ENCODE measurements at regions not wholly inside any gene's neighbourhood (a gene's known extent, or its start where the extent isn't known, plus 50 kb on each side); places are given as distances from the start of the nearest gene placed in this dataset.

GRCh38 chr19:33977756-33978685, 181.4 kb downstream of the KCTD15 start:
- Histone ChIP-seq H3K27ac (ENCODE audit: low read depth in 1 of 2, low read length in 2 of 2) (no peak overlapping the region), H3K79me2 (ENCODE audit: insufficient read depth, low read length) (no peaks in the 10 kb centered on the region), H3K4me3 (replicated peaks in 1 of 3; ENCODE audit: low read depth in 2 of 3, low read length in 3 of 3) (no peak overlapping the region), H2AFZ (ENCODE audit: insufficient read depth, low read depth, low read length, poor library complexity, severe bottlenecking) (no peak overlapping the region), H3K4me1 (ENCODE audit: control insufficient read depth in 1 of 2, insufficient read depth in 2 of 2, low read length in 2 of 2) (no peaks in the 10 kb centered on the region), H3K36me3 (replicated peaks in 1 of 2; ENCODE audit: control insufficient read depth in 1 of 2, insufficient read depth in 2 of 2, low read length in 2 of 2) (no peaks in the 10 kb centered on the region), H3K27me3 (ENCODE audit: control insufficient read depth in 2 of 2, insufficient read depth in 2 of 2, low read length in 2 of 2) (no peaks in the 10 kb centered on the region), H3K9ac (ENCODE audit: insufficient read depth, low read length, poor library complexity, severe bottlenecking) (no peak overlapping the region), H3K4me2 (replicated peaks; ENCODE audit: extremely low read depth, low read length, poor library complexity, severe bottlenecking) (no peak overlapping the region), H4K20me1 (ENCODE audit: insufficient read depth, low read length) (no peaks in the 10 kb centered on the region), H3K9me3 (replicated peaks in 1 of 2; ENCODE audit: control insufficient read depth in 1 of 2, insufficient read depth in 1 of 2, low read length in 2 of 2) (no peaks in the 10 kb centered on the region)
- intact Hi-C loops (cut with micrococcal nuclease) = no loop called here
- H3K27me3 Mint-ChIP-seq (ENCODE audit: low read depth in 3 of 3) = peaks cover 0 to 9% (median 3%) of the 10 kb centered on the region in 3 donors
- H3K27ac Mint-ChIP-seq = no peak overlapping the region
- H3K36me3 Mint-ChIP-seq = no peaks in the 10 kb centered on the region
- peaks cover under 1 to 12% (median 3%) of the 10 kb centered on the region in 7 donors for H3K9me3 Mint-ChIP-seq
- H3K4me3 Mint-ChIP-seq = no peak overlapping the region
- TF ChIP-seq, protein P1, sequence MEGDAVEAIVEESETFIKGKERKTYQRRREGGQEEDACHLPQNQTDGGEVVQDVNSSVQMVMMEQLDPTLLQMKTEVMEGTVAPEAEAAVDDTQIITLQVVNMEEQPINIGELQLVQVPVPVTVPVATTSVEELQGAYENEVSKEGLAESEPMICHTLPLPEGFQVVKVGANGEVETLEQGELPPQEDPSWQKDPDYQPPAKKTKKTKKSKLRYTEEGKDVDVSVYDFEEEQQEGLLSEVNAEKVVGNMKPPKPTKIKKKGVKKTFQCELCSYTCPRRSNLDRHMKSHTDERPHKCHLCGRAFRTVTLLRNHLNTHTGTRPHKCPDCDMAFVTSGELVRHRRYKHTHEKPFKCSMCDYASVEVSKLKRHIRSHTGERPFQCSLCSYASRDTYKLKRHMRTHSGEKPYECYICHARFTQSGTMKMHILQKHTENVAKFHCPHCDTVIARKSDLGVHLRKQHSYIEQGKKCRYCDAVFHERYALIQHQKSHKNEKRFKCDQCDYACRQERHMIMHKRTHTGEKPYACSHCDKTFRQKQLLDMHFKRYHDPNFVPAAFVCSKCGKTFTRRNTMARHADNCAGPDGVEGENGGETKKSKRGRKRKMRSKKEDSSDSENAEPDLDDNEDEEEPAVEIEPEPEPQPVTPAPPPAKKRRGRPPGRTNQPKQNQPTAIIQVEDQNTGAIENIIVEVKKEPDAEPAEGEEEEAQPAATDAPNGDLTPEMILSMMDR (IDR thresholded peaks at IDR 0.05) = no peak
- H3K4me1 Mint-ChIP-seq = no peaks in the 10 kb centered on the region
- WGBS (ENCODE audit: insufficient coverage) = no CpG with 5 or more reads among the region's 4 CpGs
- DNase-seq = no peak

DNA sequence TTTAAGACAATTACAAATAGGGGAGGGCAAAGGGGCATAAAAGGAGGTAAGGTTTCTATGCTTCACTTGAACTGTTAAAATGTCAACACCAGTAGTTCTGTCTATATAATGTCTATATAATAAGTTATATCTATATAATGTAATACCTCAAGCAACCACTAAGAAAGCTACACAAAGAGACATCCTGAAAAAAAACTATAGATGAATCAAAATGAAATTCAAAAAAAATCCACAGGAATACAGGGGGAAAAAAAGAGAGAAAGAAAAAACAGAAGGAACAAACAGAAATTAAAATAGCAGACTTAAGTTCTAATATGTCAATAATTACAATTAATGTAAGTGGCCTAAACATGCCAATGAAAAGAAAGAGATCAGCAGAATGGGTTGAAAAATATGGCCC, 186.0 kb downstream of the KCTD15 start:
- TF ChIP-seq, protein P1 (IDR thresholded peaks at IDR 0.05) = peak; percentile 46
- Histone ChIP-seq H3K27ac (ENCODE audit: low read depth in 1 of 2, low read length in 2 of 2) (no peak overlapping the region), H3K4me1 (ENCODE audit: control insufficient read depth in 1 of 2, insufficient read depth in 2 of 2, low read length in 2 of 2) (no peaks in the 10 kb centered on the region), H3K79me2 (ENCODE audit: insufficient read depth, low read length) (no peaks in the 10 kb centered on the region), H4K20me1 (ENCODE audit: insufficient read depth, low read length) (no peaks in the 10 kb centered on the region), H3K4me3 (replicated peaks in 1 of 3; ENCODE audit: low read depth in 2 of 3, low read length in 3 of 3) (no peak overlapping the region), H2AFZ (ENCODE audit: insufficient read depth, low read depth, low read length, poor library complexity, severe bottlenecking) (no peak overlapping the region), H3K4me2 (replicated peaks; ENCODE audit: extremely low read depth, low read length, poor library complexity, severe bottlenecking) (no peak overlapping the region), H3K36me3 (replicated peaks in 1 of 2; ENCODE audit: control insufficient read depth in 1 of 2, insufficient read depth in 2 of 2, low read length in 2 of 2) (no peaks in the 10 kb centered on the region), H3K9me3 (replicated peaks in 1 of 2; ENCODE audit: control insufficient read depth in 1 of 2, insufficient read depth in 1 of 2, low read length in 2 of 2) (no peaks in the 10 kb centered on the region), H3K27me3 (ENCODE audit: control insufficient read depth in 2 of 2, insufficient read depth in 2 of 2, low read length in 2 of 2) (no peaks in the 10 kb centered on the region), H3K9ac (ENCODE audit: insufficient read depth, low read length, poor library complexity, severe bottlenecking) (no peak overlapping the region)
- Mint-ChIP-seq H3K4me1 (no peaks in the 10 kb centered on the region), H3K4me3 (no peak overlapping the region), H3K36me3 (no peaks in the 10 kb centered on the region), H3K27ac (no peak overlapping the region), H3K9me3 (peaks cover under 1 to 13% (median 5%) of the 10 kb centered on the region in 7 donors), H3K27me3 (ENCODE audit: low read depth in 3 of 3) (peaks cover under 1 to 8% (median 3%) of the 10 kb centered on the region in 3 donors)
- intact Hi-C loops (cut with micrococcal nuclease) = no loop called here
- DNase-seq = no peak
